ENCODE measurements at regions not wholly inside any gene's neighbourhood (a gene's known extent, or its start where the extent isn't known, plus 50 kb on each side); places are given as distances from the start of the nearest gene placed in this dataset.

DNA sequence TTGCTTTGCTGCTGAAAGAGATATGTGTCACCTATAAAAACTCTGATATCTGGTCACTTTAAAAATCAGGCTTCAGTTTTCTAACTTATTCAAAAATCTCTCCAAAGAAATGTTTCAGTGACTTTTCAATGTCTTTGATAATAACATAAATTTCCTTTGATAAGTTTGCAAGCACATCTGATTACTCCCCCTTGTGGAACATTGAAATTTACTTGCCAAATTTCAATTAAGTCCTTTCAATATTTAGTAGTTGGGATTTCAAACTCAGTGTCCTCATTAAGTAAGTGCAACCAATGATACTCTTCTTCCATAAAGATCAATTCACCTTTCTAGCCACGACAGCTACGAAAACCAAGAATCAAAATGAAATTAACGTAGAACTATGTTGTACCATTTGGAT is 151.3 kb upstream of the FAM47C start:
- ChIA-PET POLR2A (no interaction called here), CTCF (no interaction called here)
- DNase-seq (ENCODE audit: extremely low spot score): no peak
- TF ChIP-seq CTCF (IDR thresholded peaks at IDR 0.05; ENCODE audit: control extremely low read depth, extremely low read depth, low read depth, missing control alignments): no peak

DNA sequence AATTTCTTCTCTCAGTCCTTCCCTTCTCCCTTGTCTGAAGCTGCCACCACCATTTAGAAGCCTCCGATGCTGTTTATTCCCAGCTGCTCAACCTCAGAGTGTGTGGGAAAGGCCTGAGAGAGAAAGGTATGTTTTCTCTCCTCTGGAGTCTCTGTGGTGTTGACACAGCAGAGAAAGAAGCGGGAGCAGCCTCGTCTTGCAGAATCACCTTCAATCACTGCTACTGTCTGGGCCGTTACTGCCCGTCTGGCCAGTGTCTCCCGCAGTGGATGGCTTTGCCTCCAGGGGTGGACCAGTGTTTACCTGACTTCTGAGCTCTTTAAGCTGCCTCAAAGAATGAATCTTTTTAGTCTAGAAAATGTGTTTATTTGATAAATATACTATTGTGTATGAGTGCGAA is 148.9 kb upstream of the FAM47C start:
- POLR2A ChIA-PET: no interaction called here
- CTCF ChIA-PET: interaction anchor here (0.7 kb wide), 1 partner anchor 11 kb away, joined by 3 read pairs; no protein-coding TSS in a partner anchor
- no peak for TF ChIP-seq CTCF (IDR thresholded peaks at IDR 0.05; ENCODE audit: control extremely low read depth, extremely low read depth, low read depth, missing control alignments)
- DNase-seq (ENCODE audit: extremely low spot score): no peak

DNA sequence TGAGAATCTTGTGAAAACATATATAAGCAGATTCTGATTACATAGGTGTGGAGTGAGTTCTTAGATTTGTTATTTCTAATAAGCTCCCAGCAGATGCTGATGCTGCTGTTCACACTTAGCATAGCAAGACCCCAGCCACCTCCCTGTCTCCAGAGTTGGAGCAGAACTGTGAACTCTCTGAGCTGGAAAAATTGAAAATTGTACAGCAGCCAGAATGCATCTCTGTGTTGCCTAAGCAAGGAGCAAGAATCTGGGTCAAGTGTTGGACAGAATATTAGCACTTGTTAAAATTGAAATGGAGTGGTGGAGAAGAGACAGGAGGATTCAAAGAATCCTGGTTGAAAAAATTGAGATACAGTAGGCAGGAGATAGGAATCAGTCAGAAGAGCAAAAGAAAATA is 146.6 kb upstream of the FAM47C start:
- ChIA-PET CTCF (no interaction called here), POLR2A (no interaction called here)
- DNase-seq (ENCODE audit: extremely low spot score): no peak
- TF ChIP-seq CTCF (IDR thresholded peaks at IDR 0.05; ENCODE audit: control extremely low read depth, extremely low read depth, low read depth, missing control alignments): no peak

GRCh38 chrX:36867143-36867542 is 141.0 kb upstream of the FAM47C start:
- CTCF ChIA-PET: interaction anchor here (1.1 to 1.5 kb wide), 2 partner anchors 12 to 1455 kb away, joined by 3 to 4 read pairs; no protein-coding TSS in a partner anchor
- peak; percentile 2 for DNase-seq (ENCODE audit: extremely low spot score)
- POLR2A ChIA-PET: no interaction called here

GRCh38 chrX:36868592-36868991 is 139.6 kb upstream of the FAM47C start:
- no peak for TF ChIP-seq CTCF (IDR thresholded peaks at IDR 0.05; ENCODE audit: control extremely low read depth, extremely low read depth, low read depth, missing control alignments)
- DNase-seq (ENCODE audit: extremely low spot score): no peak
- POLR2A ChIA-PET: no interaction called here
- CTCF ChIA-PET: no interaction called here

More at GRCh38 chrX:36867143-36867542, 141.0 kb upstream of the FAM47C start:
- peak; percentile 26 for TF ChIP-seq CTCF (IDR thresholded peaks at IDR 0.05; ENCODE audit: control extremely low read depth, extremely low read depth, low read depth, missing control alignments)

- no peak for TF ChIP-seq CTCF (IDR thresholded peaks at IDR 0.05; ENCODE audit: control extremely low read depth, extremely low read depth, low read depth, missing control alignments)
- POLR2A ChIA-PET: no interaction called here
- DNase-seq (ENCODE audit: extremely low spot score): no peak
- CTCF ChIA-PET: interaction anchor here (1.0 to 1.1 kb wide), 2 partner anchors 9 to 10 kb away, joined by 3 read pairs; no protein-coding TSS in a partner anchor
Measured at GRCh38 chrX:36869457-36869856, 138.7 kb upstream of the FAM47C start.

GRCh38 chrX:36897690-36898089 is 110.5 kb upstream of the FAM47C start:
- CTCF ChIA-PET: no interaction called here
- TF ChIP-seq CTCF (IDR thresholded peaks at IDR 0.05; ENCODE audit: control extremely low read depth, extremely low read depth, low read depth, missing control alignments): no peak
- no peak for DNase-seq (ENCODE audit: extremely low spot score)
- POLR2A ChIA-PET: no interaction called here

All from GM10248 (cell line).